H1 (cell line): ENCODE measurements at regions not wholly inside any gene's neighbourhood (a gene's known extent, or its start where the extent isn't known, plus 50 kb on each side); places are given as distances from the start of the nearest gene placed in this dataset.

ENCODE experiments used
- BACH1 ChIP-seq: IDR thresholded peaks from 2 replicates; pipeline ENCODE4 v1.6.1; 2012; ENCODE audit warnings: low read length, improper control_type of control experiment
- POU5F1 ChIP-seq: IDR thresholded peaks from 2 replicates; pipeline ENCODE4 v1.6.1; 2011; ENCODE audit warnings: low read depth, mild to moderate bottlenecking, low read length, moderate library complexity
- TF ChIP-seq, protein P1 (sequence below): IDR thresholded peaks from 2 replicates; pipeline ENCODE4 v1.6.1; 2011; ENCODE audit warnings: low read length, improper control_type of control experiment

DNA sequence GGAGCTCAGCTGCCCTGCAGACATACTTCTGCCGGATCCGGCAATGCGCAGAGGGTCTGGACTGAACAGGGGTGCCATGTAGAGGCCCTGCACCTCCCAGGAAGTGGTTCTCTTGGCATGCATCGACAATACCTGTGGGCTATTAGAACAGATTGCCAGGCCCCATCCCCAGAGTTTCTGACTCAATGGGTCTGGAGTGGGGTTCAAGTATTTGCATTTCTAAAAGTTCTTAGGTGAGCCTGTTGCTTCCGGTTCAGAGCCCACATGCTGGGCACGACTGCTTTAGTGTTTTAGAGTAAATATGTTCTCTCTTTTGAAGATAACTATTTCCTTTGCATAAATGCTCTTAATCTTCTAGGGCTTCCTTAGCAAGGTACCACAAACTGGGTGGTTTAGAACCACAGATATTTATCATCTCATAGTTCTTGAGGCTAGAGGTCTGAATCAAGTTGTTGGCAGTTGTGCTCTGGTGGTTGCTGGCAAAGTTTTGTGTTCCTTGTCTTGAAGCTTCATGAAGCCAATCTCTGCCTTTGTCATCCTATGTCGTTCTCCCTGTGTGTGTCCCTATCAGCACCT is 435.5 kb downstream of the TCERG1L start (continued):
- TF ChIP-seq, protein P1, sequence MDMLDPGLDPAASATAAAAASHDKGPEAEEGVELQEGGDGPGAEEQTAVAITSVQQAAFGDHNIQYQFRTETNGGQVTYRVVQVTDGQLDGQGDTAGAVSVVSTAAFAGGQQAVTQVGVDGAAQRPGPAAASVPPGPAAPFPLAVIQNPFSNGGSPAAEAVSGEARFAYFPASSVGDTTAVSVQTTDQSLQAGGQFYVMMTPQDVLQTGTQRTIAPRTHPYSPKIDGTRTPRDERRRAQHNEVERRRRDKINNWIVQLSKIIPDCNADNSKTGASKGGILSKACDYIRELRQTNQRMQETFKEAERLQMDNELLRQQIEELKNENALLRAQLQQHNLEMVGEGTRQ, result no peak
- no peak for TF ChIP-seq BACH1
- TF ChIP-seq POU5F1, result no peak
- TF ChIP-seq, all 59 proteins: peak for 0
